ENCODE measurements at regions not wholly inside any gene's neighbourhood (a gene's known extent, or its start where the extent isn't known, plus 50 kb on each side); places are given as distances from the start of the nearest gene placed in this dataset.

GRCh38 chr5:89451263-89451662 lies 568.3 kb upstream of the MEF2C start:
- no peak overlapping the region for H3K4me3 ChIP-seq (replicated peaks in 1 of 2; ENCODE audit: low read depth in 2 of 2, low read length in 2 of 2)
- DNase-seq (ENCODE audit: low read depth in 2 of 2) = no peak
- TF ChIP-seq CTCF (IDR thresholded peaks at IDR 0.05; ENCODE audit: low read depth, low read length) = no peak

- no peak overlapping the region for H3K4me3 ChIP-seq (replicated peaks in 1 of 2; ENCODE audit: low read depth in 2 of 2, low read length in 2 of 2)
- no peak for TF ChIP-seq CTCF (IDR thresholded peaks at IDR 0.05; ENCODE audit: low read depth, low read length)
- no peak for DNase-seq (ENCODE audit: low read depth in 2 of 2)
Observed at GRCh38 chr5:89450149-89450538, 567.2 kb upstream of the MEF2C start.

GRCh38 chr5:89449392-89450148 lies 566.6 kb upstream of the MEF2C start:
- no peak overlapping the region for H3K4me3 ChIP-seq (replicated peaks in 1 of 2; ENCODE audit: low read depth in 2 of 2, low read length in 2 of 2)
- no peak for DNase-seq (ENCODE audit: low read depth in 2 of 2)
- no peak for TF ChIP-seq CTCF (IDR thresholded peaks at IDR 0.05; ENCODE audit: low read depth, low read length)

- no peak for DNase-seq (ENCODE audit: low read depth in 2 of 2)
- H3K4me3 ChIP-seq (replicated peaks in 1 of 2; ENCODE audit: low read depth in 2 of 2, low read length in 2 of 2) = no peak overlapping the region
- TF ChIP-seq CTCF (IDR thresholded peaks at IDR 0.05; ENCODE audit: low read depth, low read length) = no peak
Observed at GRCh38 chr5:89447027-89447426, 564.0 kb upstream of the MEF2C start.

GRCh38 chr5:89445106-89445745 lies 562.2 kb upstream of the MEF2C start:
- no peak overlapping the region for H3K4me3 ChIP-seq (replicated peaks in 1 of 2; ENCODE audit: low read depth in 2 of 2, low read length in 2 of 2)
- no peak for TF ChIP-seq CTCF (IDR thresholded peaks at IDR 0.05; ENCODE audit: low read depth, low read length)
- DNase-seq (ENCODE audit: low read depth in 2 of 2) = no peak

- no peak for TF ChIP-seq CTCF (IDR thresholded peaks at IDR 0.05; ENCODE audit: low read depth, low read length)
- no peak for DNase-seq (ENCODE audit: low read depth in 2 of 2)
- H3K4me3 ChIP-seq (replicated peaks in 1 of 2; ENCODE audit: low read depth in 2 of 2, low read length in 2 of 2) = no peak overlapping the region
Observed at GRCh38 chr5:89444088-89444487, 561.1 kb upstream of the MEF2C start.

Data from cardiac fibroblast (primary cell).